ENCODE measurements at regions not wholly inside any gene's neighbourhood (a gene's known extent, or its start where the extent isn't known, plus 50 kb on each side); places are given as distances from the start of the nearest gene placed in this dataset.
"Not testable (repeated sequence)": the region's sequence is repeated elsewhere in the genome, so short reads cannot be mapped to it uniquely, and the experiment has no call there.

- no peak for DNase-seq (ENCODE audit: low spot score)
Observed at GRCh38 chr14:71758229-71758951, 173.8 kb upstream of the RGS6 start.

DNA sequence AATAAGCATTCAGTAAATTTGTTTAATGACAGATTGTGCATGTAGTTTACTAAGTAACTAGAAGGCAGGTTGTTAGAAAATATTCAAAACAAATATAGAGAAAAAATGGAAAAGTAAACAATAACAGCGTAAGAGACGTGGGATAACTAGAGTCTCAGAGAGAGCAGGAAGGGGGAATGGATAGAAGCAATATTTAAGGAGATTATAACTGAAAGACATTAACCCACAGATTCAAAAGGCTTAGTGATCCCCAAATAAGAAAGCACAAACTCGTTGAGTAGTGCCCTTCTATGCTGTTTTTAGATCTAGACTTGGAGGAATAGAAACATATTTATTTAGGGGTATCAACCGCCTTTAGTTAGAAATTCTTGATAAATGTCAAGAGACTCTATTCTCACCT lies 169.7 kb upstream of the RGS6 start:
- DNase-seq (ENCODE audit: low spot score), result no peak

DNA sequence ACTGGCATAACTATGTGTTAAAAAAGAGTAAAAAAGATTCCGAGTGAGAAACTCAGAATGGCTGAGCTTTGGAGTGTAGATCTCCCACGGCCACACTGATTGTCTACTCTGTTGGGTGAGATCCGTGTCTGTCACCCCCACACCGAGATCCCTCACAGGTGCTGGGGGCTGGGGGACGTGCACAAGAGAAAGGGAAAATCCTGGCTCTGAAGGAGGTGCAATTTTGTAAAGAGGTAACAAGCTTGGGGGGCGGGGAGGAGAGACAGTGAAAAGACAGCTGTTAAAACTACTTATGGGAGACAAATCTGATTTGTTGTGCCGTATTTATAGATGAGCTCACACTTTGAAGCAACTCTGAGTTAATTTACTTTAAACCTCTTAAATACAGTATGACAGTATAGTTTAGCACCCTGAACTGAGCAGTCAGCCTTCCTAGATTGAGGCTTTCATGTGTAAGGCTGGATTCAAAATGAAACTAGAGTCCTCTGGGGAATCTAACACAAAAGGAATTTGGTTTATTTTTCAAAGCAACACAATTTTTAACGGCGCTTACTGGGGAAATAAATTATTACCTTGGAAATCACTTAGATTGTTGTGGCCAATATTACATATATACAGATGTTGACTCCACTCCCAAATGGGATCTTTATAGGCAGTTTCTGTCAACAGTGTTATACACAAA lies 167.4 kb upstream of the RGS6 start:
- DNase-seq (ENCODE audit: low spot score), result no peak

GRCh38 chr14:71765505-71765904 lies 166.7 kb upstream of the RGS6 start:
- DNase-seq (ENCODE audit: low spot score), result no peak

DNA sequence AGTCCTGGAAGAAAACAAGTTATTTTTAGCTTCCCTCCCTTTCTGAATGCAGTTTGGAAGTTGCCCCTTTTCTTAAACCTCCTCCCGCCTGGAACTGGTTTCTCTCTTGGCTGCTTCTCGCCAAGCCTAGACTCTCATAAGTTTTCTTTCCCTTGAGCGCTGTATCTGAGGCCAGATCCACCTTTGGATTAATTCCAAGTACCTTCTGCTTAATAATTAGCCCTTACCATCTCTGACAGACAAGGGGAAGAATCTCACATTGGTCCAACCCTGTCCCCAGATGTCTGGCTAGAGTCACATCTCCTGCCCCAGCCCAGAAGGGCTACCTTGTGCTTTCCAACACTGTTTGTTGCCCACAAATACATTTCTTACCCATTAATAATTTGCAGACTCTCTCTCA lies 161.8 kb upstream of the RGS6 start:
- no peak for DNase-seq (ENCODE audit: low spot score)

DNA sequence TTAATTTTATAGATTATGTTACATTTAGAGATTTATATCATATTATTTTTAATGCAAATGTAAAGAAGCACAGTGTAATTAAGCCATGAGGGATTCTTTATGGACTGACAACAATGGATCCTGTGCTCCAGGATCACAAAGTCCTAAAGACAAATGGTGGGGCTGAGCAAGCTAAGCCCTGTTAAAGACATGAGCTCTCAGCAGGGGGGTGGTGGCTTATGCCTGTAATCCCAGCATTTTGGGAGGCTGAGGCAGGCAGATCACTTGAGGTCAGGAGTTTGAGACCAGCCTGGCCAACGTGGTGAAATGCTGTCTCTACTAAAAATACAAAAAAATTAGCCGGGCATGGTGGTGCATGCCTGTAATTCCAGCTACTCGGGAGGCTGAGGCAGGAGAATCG lies 160.8 kb upstream of the RGS6 start:
- not testable (repeated sequence) for DNase-seq (ENCODE audit: low spot score)

GRCh38 chr14:71771996-71772395 lies 160.2 kb upstream of the RGS6 start:
- DNase-seq (ENCODE audit: low spot score), result not testable (repeated sequence)

DNA sequence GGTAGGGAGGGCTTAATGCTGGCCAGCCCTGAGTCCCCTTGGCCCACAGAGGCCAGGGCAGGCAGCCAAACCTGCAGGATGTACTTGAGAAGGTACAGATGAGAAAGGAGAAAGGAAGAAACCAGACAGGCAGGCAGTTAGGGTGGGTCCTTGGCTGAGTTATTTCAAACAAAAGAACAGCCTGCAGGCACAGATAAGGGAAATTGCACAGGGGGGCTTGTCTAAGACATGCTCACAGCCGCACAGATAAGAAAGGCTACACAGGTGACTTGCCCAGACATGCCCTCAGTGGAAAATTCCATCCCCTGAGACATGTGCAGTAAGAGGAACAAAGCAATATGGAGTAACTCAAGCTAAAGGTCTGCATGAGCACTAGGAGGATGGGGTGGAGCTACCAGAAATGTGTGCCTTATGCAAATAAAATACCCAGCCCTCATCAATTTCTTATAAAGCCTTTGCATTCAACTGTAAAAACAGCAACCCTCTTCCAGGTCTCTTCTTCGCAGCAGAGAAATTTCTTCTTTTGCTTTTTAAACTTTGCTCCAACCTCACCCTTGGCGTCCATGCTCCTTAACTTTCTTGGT lies 158.2 kb upstream of the RGS6 start:
- DNase-seq (ENCODE audit: low spot score), result no peak

DNA sequence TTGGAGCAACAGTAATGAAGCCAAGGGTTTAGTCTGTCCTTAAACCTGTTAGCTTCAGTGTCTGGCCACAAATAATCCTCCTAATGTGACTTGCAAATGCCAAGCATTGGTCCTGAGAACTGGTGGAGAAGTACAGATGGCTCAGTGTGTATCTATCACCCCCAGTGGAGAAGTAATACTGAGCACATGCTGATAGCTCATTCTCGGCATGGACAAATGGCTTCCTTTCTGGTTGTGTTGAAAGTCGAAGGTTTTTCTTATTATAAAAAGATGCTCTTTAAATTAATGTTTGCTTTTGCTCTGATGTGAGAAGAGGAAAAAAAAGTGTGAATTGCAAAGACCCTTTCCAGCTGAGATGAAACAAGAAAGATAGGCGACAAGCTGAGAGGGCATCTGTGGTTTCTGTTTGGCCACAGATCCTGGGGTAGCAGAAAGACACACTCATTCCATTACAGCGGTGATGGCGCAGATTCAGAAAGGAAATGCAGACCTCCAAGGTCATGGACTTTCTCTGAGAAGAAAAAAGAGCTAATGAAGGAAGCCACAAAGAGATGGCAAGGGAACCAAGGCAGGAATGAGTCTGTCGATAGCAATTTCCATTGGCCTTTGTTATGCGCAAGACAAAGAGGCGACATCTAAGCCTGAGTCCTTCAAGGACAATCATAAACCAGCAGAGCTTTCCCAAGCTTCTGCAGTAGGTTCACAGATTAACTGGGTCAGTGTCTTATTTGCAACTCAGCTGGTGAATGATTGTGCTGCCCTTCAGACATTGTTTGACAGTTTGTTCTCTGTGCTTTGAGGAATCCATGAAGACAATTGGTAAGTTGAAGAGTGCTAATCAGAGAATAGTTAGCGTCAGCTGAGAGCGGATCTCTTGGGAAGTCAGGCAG lies 155.5 kb upstream of the RGS6 start:
- no peak for DNase-seq (ENCODE audit: low spot score)

GRCh38 chr14:71780075-71780474 lies 152.2 kb upstream of the RGS6 start:
- no peak for DNase-seq (ENCODE audit: low spot score)

DNA sequence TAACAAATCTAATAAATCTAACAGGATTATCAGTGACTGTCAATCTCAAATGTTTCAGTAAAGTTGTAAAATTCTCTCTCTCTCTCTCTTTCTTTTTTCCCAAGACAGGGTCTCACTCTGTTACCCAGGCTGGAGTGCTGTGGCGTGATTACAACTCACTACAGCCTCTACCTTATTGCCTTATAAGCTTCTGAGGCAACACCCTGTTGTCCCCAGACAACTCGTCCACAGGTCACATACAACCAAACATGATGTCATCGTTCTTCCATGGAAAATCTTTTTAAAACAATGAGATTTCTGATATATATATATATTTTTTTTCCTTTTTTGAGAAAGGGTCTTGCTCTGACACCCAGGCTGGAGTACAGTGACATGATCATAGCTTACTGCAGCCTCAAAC lies 151.4 kb upstream of the RGS6 start:
- no peak for DNase-seq (ENCODE audit: low spot score)

DNA sequence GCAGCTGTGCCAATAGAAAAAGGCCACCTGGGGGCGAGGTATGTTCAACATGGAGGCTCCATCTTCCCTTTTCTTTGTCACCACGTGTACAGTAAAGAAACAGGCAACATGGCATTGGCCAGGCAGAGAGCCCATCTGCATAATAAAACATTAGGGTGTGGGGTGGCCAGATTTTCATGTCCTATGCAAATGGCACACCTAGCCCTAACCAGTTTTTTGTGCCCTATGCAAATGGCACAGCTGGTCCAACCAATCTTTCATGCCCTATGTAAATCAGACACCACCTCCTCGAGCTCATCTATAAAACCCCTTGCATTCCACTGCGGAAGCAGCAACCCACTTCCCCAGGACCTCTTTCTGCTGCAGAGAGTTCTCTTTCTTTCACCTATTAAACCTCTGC lies 149.1 kb upstream of the RGS6 start:
- DNase-seq (ENCODE audit: low spot score), result no peak

GRCh38 chr14:71783786-71784185 lies 148.4 kb upstream of the RGS6 start:
- no peak for DNase-seq (ENCODE audit: low spot score)

- no peak for DNase-seq (ENCODE audit: low spot score)
Observed at GRCh38 chr14:71789005-71789404, 143.2 kb upstream of the RGS6 start.

DNA sequence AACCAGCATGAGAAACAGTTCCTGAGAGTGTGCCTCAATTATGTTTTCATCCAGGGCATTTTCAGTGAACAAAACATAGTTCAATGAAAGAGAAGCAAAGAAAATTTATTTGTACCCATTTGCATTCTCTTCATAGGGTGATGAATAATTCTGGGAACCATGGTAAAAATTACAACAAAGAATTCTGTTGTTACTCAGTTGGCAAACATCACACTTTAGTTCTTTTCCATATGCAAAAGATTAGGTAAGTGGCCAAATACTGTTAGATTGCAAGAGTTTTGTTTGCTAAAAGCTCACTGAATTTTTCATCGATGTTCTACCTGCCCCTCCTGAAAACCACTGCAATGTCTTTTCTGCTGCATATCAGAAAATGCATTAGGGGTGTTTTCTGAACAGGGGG lies 132.4 kb upstream of the RGS6 start:
- DNase-seq (ENCODE audit: low spot score), result no peak

DNA sequence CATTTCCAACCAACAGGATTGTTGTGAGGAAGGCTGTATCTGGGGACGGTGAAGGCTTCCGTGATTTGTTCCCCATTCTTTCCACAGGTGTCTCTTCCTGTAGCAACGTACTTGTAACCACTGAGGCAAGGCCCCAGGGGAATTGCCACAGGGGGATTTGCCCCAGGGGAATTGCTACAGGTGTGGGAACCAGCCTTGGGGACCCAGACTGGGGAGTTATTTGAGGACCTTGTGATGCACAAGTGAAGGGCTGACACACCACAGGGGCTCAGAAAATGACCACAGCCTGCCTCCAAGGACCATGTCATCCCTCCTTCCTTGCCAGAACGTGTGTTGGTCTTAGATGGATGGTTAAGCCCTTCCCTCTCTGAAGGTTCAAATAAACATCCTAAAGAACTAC lies 131.4 kb upstream of the RGS6 start:
- no peak for DNase-seq (ENCODE audit: low spot score)

- no peak for DNase-seq (ENCODE audit: low spot score)
Observed at GRCh38 chr14:71803539-71804260, 128.5 kb upstream of the RGS6 start.

DNA sequence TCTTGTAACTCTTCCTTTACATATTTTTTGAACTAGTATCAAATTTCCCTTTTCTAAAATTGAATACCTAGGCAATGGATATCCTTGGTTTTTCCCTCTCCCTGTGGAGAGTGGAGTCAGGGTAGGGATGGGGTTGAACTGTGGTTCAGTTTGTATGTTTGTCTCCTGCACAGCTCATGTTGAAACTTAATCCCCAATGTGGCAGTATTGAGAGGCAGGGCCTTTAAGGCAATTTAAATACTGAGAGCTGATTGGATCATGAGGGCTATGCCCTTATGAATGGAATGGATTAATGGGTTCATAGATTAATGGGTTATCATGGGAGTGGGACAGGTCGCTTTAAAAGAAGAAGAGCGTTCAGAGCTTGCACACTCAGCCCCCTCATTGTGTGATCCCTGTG lies 127.2 kb upstream of the RGS6 start:
- DNase-seq (ENCODE audit: low spot score), result no peak

GRCh38 chr14:71807049-71807448 lies 125.2 kb upstream of the RGS6 start:
- not testable (repeated sequence) for DNase-seq (ENCODE audit: low spot score)

DNA sequence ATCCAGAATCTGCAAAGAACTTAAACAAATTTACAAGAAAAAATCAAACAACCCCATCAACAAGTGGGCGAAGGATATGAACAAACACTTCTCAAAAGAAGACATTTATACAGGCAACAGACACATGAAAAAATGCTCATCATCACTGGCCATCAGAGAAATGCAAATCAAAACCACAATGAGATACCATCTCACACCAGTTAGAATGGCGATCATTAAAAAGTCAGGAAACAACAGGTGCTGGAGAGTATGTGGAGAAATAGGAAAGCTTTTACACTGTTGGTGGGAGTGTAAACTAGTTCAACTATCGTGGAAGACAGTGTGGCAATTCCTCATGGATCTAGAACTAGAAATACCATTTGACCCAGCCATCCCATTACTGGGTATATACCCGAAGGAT lies 121.4 kb upstream of the RGS6 start:
- DNase-seq (ENCODE audit: low spot score), result not testable (repeated sequence)

GRCh38 chr14:71812693-71813092 lies 119.5 kb upstream of the RGS6 start:
- no peak for DNase-seq (ENCODE audit: low spot score)
